Caco-2 (cell line): ENCODE measurements at regions not wholly inside any gene's neighbourhood (a gene's known extent, or its start where the extent isn't known, plus 50 kb on each side); places are given as distances from the start of the nearest gene placed in this dataset.

Experiments
- BruUV-seq: library from RNA; stranded (reverse); fragments of 400-500 nt; replicated peaks from 2 replicates; lab custom pipeline; 2021; lab: Mats Ljungman, UMichigan
- CTCF ChIA-PET: fragments of 300-600 bp; sonication (Branson Sonifier 250); formaldehyde crosslinking; loops from one replicate; lab custom pipeline; 2022; ENCODE audit warnings: antibody characterized with exemption; lab: Charles Lee
- POLR2A ChIA-PET: fragments of 300-600 bp; sonication (Branson Sonifier 250); formaldehyde crosslinking; loops from one replicate; lab custom pipeline; 2022; ENCODE audit warnings: antibody characterized with exemption; lab: Charles Lee
- DNase-seq, 2 experiments: peaks; one replicate each; pipeline versions ENCODE4 v3.0.0 to v3.0.0-alpha.2; 2020 to 2022
- H3K27me3 ChIP-seq: replicated peaks from 2 replicates; pipeline ENCODE4 v1.6.0; 2011; ENCODE audit warnings: low read length; ENCODE audit not compliant: control insufficient read depth, insufficient read depth
- H3K36me3 ChIP-seq: 2 replicates; pipeline ENCODE4 v1.5.1; 2011; ENCODE audit warnings: low read length; ENCODE audit not compliant: control insufficient read depth, insufficient read depth
- H3K4me1 ChIP-seq: fragments of 250-450 bp; sonication (Bioruptor Pico); 2 replicates; pipeline ENCODE4 v1.5.1; 2020; ENCODE audit warnings: mild to moderate bottlenecking
- H3K4me3 ChIP-seq: 2 replicates; pipeline ENCODE4 v1.5.1; 2011; ENCODE audit warnings: low read depth, mild to moderate bottlenecking, control low read depth, low read length
- H3K9me3 ChIP-seq: fragments of 250-450 bp; sonication (Bioruptor Pico); 2 replicates; pipeline ENCODE4 v1.5.1; 2020; ENCODE audit warnings: mild to moderate bottlenecking, moderate library complexity
- H3K27ac Mint-ChIP-seq: one replicate; pipeline ENCODE4 v1.8.0; 2022; ENCODE audit warnings: mixed read lengths; ENCODE audit not compliant: unreplicated experiment
- H3K27me3 Mint-ChIP-seq: one replicate; pipeline ENCODE4 v1.8.0; 2022; ENCODE audit warnings: mixed read lengths; ENCODE audit not compliant: insufficient read depth, unreplicated experiment
- H3K36me3 Mint-ChIP-seq: one replicate; pipeline ENCODE4 v1.8.0; 2022; ENCODE audit warnings: mild to moderate bottlenecking, mixed read lengths; ENCODE audit not compliant: insufficient read depth, unreplicated experiment
- H3K4me1 Mint-ChIP-seq: one replicate; pipeline ENCODE4 v1.8.0; 2022; ENCODE audit warnings: low read depth, mixed read lengths; ENCODE audit not compliant: unreplicated experiment
- H3K4me3 Mint-ChIP-seq: one replicate; pipeline ENCODE4 v1.8.0; 2022; ENCODE audit warnings: mild to moderate bottlenecking, moderate library complexity, mixed read lengths; ENCODE audit not compliant: unreplicated experiment
- H3K9me3 Mint-ChIP-seq: one replicate; pipeline ENCODE4 v1.8.0; 2022; ENCODE audit warnings: mixed read lengths; ENCODE audit not compliant: unreplicated experiment
- intact Hi-C: fragments of 100-400 bp; cut with micrococcal nuclease; formaldehyde crosslinking; loops from one replicate; pipeline ENCODE4 v1.10.0; 2022; ENCODE audit not compliant: unreplicated experiment
- TF ChIP-seq, protein P1 (sequence below), 2 experiments: fragments of 200-600 bp in 1 of 2; IDR thresholded peaks; 1 replicate in 1 of 2; 2 replicates in 1 of 2; pipeline versions ENCODE4 v1.5.1 to v1.8.0; 2011 to 2022; ENCODE audit warnings: antibody characterized with exemption in 1 of 2, control low read depth in 1 of 2, inconsistent platforms in 1 of 2, low read depth in 1 of 2, low read length in 1 of 2, mild to moderate bottlenecking in 1 of 2, moderate library complexity in 1 of 2; ENCODE audit not compliant: insufficient read depth in 1 of 2, severe bottlenecking in 1 of 2, unreplicated experiment in 1 of 2

DNA sequence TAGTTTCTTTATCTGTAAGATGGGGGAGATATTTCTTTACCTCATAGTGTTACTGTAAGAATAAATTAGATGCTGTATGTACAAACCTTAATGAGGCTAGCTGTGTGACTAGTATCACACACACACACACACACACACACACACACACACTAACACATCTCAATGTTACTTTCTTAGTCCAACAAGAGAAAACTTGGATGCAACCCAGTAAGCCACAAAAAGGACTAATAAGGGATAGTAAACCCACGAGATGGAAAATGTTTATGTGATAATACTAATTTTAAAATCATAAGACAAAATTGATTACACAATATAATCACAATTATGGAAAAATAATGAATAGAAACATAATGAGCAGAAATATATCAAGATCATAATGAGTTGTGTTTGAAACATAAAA, 437.7 kb upstream of the ZNF507 start:
- no peaks in the 10 kb centered on the region for H3K27me3 ChIP-seq
- no peaks in the 10 kb centered on the region for H3K9me3 Mint-ChIP-seq
- ChIA-PET POLR2A (no interaction called here), CTCF (no interaction called here)
- no peak overlapping the region for H3K4me3 ChIP-seq
- no peak overlapping the region for H3K4me3 Mint-ChIP-seq
- BruUV-seq: no TSS peak
- H3K4me1 Mint-ChIP-seq: no peaks in the 10 kb centered on the region
- no peaks in the 10 kb centered on the region for H3K4me1 ChIP-seq
- intact Hi-C loops: no loop called here
- 0 out of 2 replicates have a peak, but pooled peaks cover 3% of the 10 kb centered on the region for H3K9me3 ChIP-seq
- H3K36me3 Mint-ChIP-seq: no peaks in the 10 kb centered on the region
- H3K27ac Mint-ChIP-seq: no peak overlapping the region
- H3K36me3 ChIP-seq: no peaks in the 10 kb centered on the region
- TF ChIP-seq, protein P1, sequence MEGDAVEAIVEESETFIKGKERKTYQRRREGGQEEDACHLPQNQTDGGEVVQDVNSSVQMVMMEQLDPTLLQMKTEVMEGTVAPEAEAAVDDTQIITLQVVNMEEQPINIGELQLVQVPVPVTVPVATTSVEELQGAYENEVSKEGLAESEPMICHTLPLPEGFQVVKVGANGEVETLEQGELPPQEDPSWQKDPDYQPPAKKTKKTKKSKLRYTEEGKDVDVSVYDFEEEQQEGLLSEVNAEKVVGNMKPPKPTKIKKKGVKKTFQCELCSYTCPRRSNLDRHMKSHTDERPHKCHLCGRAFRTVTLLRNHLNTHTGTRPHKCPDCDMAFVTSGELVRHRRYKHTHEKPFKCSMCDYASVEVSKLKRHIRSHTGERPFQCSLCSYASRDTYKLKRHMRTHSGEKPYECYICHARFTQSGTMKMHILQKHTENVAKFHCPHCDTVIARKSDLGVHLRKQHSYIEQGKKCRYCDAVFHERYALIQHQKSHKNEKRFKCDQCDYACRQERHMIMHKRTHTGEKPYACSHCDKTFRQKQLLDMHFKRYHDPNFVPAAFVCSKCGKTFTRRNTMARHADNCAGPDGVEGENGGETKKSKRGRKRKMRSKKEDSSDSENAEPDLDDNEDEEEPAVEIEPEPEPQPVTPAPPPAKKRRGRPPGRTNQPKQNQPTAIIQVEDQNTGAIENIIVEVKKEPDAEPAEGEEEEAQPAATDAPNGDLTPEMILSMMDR (IDR thresholded peaks at IDR 0.05; ENCODE audit: insufficient read depth in 1 of 2, low read depth in 1 of 2, low read length in 1 of 2, severe bottlenecking in 1 of 2, unreplicated experiment in 1 of 2): no peak
- no peak for DNase-seq
- H3K27me3 Mint-ChIP-seq: peaks cover 4% of the 10 kb centered on the region

DNA sequence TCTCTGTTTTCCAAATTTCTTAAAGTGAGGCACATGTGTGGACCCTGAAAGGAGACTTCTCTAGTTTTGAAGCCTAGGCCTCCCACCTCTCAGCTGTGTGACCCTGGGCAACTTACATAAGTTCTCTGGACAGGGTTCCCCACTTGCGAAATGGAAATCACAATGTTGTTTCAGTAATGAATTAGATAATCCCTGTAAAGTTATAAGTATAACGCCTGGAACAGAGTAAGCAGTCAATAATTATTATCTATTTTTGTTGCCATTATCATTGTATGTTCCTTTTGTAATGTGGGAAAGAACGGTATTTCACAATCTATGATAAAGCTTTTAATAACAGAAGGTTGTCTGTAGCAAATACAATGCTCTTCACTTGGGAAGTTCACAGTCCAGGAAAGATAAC, 437.3 kb upstream of the ZNF507 start:
- Histone ChIP-seq H3K27me3 (no peaks in the 10 kb centered on the region), H3K4me3 (no peak overlapping the region), H3K4me1 (no peaks in the 10 kb centered on the region), H3K36me3 (no peaks in the 10 kb centered on the region), H3K9me3 (0 out of 2 replicates have a peak, but pooled peaks cover 3% of the 10 kb centered on the region)
- Mint-ChIP-seq H3K9me3 (no peaks in the 10 kb centered on the region), H3K27me3 (peaks cover 4% of the 10 kb centered on the region), H3K36me3 (no peaks in the 10 kb centered on the region), H3K4me3 (no peak overlapping the region), H3K4me1 (no peaks in the 10 kb centered on the region), H3K27ac (no peak overlapping the region)
- BruUV-seq: no TSS peak
- intact Hi-C loops: no loop called here
- POLR2A ChIA-PET: no interaction called here
- TF ChIP-seq, protein P1 (IDR thresholded peaks at IDR 0.05; ENCODE audit: insufficient read depth in 1 of 2, low read depth in 1 of 2, low read length in 1 of 2, severe bottlenecking in 1 of 2, unreplicated experiment in 1 of 2): no peak
- no peak for DNase-seq
- CTCF ChIA-PET: no interaction called here

- no TSS peak for BruUV-seq
- POLR2A ChIA-PET: no interaction called here
- Histone ChIP-seq H3K4me1 (no peaks in the 10 kb centered on the region), H3K9me3 (0 out of 2 replicates have a peak, but pooled peaks cover 3% of the 10 kb centered on the region), H3K36me3 (no peaks in the 10 kb centered on the region), H3K27me3 (no peaks in the 10 kb centered on the region), H3K4me3 (no peak overlapping the region)
- no peaks in the 10 kb centered on the region for H3K4me1 Mint-ChIP-seq
- peaks cover 4% of the 10 kb centered on the region for H3K27me3 Mint-ChIP-seq
- intact Hi-C loops: no loop called here
- H3K9me3 Mint-ChIP-seq: no peaks in the 10 kb centered on the region
- no peak overlapping the region for H3K4me3 Mint-ChIP-seq
- TF ChIP-seq, protein P1 (IDR thresholded peaks at IDR 0.05; ENCODE audit: insufficient read depth in 1 of 2, low read depth in 1 of 2, low read length in 1 of 2, severe bottlenecking in 1 of 2, unreplicated experiment in 1 of 2): no peak
- CTCF ChIA-PET: no interaction called here
- no peak for DNase-seq
- no peaks in the 10 kb centered on the region for H3K36me3 Mint-ChIP-seq
- H3K27ac Mint-ChIP-seq: no peak overlapping the region
These were observed 436.7 kb upstream of the ZNF507 start for GRCh38 chr19:31908496-31909225.
